ENCODE measurements at regions not wholly inside any gene's neighbourhood (a gene's known extent, or its start where the extent isn't known, plus 50 kb on each side); places are given as distances from the start of the nearest gene placed in this dataset.
"Not testable (repeated sequence)": the region's sequence is repeated elsewhere in the genome, so short reads cannot be mapped to it uniquely, and the experiment has no call there.

GRCh38 chr10:36526033-36526432 is 599.4 kb upstream of the ANKRD30A start:
- H2AFZ ChIP-seq (ENCODE audit: low read depth, low read length, poor library complexity, severe bottlenecking), result no peak overlapping the region
- H3K9ac ChIP-seq (ENCODE audit: low read length), result no peak overlapping the region
- H3K4me3 ChIP-seq (replicated peaks in 1 of 2; ENCODE audit: low read depth in 1 of 2, low read length in 2 of 2), result no peak overlapping the region
- H3K27ac ChIP-seq (ENCODE audit: low read depth, low read length), result no peak overlapping the region
- peaks cover 15 to 16% of the 10 kb centered on the region in 2 experiments; a peak in 2 of 4 replicates for H3K9me3 ChIP-seq (ENCODE audit: control insufficient read depth in 1 of 2, insufficient read depth in 1 of 2, low read depth in 1 of 2, low read length in 2 of 2)
- ChIA-PET RAD21 (ENCODE audit: low non-redundant PET in 1 of 2, low total read pairs in 2 of 2, uncharacterized antibody in 2 of 2, unreplicated experiment in 2 of 2) (no interaction called here), POLR2A (no interaction called here), CTCF (no interaction called here)
- no peaks in the 10 kb centered on the region for H4K20me1 ChIP-seq (ENCODE audit: insufficient read depth)
- TF ChIP-seq SP1 (IDR thresholded peaks at IDR 0.05; ENCODE audit: low read depth) (no peak), ZFX (IDR thresholded peaks at IDR 0.05) (no peak), ZBTB33 (IDR thresholded peaks at IDR 0.05; ENCODE audit: extremely low read depth, insufficient replicate concordance, low read length) (no peak), SIN3A (IDR thresholded peaks at IDR 0.05; ENCODE audit: low read depth) (no peak), CBX3 (IDR thresholded peaks at IDR 0.05; ENCODE audit: low read depth) (no peak), EZH2 (IDR thresholded peaks at IDR 0.05) (no peak), ZNF274 (IDR thresholded peaks at IDR 0.05; ENCODE audit: low read depth, low read length) (no peak)
- no peaks in the 10 kb centered on the region for H3K4me1 ChIP-seq (ENCODE audit: control insufficient read depth in 1 of 2, insufficient read depth in 2 of 2, low read length in 2 of 2)
- H3K36me3 ChIP-seq (ENCODE audit: control insufficient read depth in 1 of 2, insufficient read depth in 2 of 2, low read length in 2 of 2), result no peaks in the 10 kb centered on the region
- intact Hi-C loops (cut with micrococcal nuclease), result no loop called here
- H3K27me3 ChIP-seq (ENCODE audit: insufficient read depth, low read length), result no peaks in the 10 kb centered on the region
- H3K79me2 ChIP-seq (ENCODE audit: insufficient read depth, low read length), result no peaks in the 10 kb centered on the region
- H3K4me2 ChIP-seq (ENCODE audit: low read length), result no peak overlapping the region
- BruUV-seq (replicated peaks), result no TSS peak
- no peak for DNase-seq (ENCODE audit: low read depth, low spot score)
- no peak for ATAC-seq
- H3K9me2 ChIP-seq (ENCODE audit: insufficient read depth), result no peaks in the 10 kb centered on the region

- H4K20me1 ChIP-seq (ENCODE audit: insufficient read depth); H3K9ac ChIP-seq (ENCODE audit: low read length); H3K4me2 ChIP-seq (ENCODE audit: low read length); CTCF ChIA-PET; POLR2A ChIA-PET; H3K79me2 ChIP-seq (ENCODE audit: insufficient read depth, low read length); H3K36me3 ChIP-seq (ENCODE audit: control insufficient read depth in 1 of 2, insufficient read depth in 2 of 2, low read length in 2 of 2); H3K27ac ChIP-seq (ENCODE audit: low read depth, low read length); H2AFZ ChIP-seq (ENCODE audit: low read depth, low read length, poor library complexity, severe bottlenecking); RAD21 ChIA-PET (ENCODE audit: low non-redundant PET in 1 of 2, low total read pairs in 2 of 2, uncharacterized antibody in 2 of 2, unreplicated experiment in 2 of 2); intact Hi-C loops (cut with micrococcal nuclease); H3K27me3 ChIP-seq (ENCODE audit: insufficient read depth, low read length); H3K4me3 ChIP-seq (replicated peaks in 1 of 2; ENCODE audit: low read depth in 1 of 2, low read length in 2 of 2); ATAC-seq; BruUV-seq (replicated peaks); DNase-seq (ENCODE audit: low read depth, low spot score); H3K9me2 ChIP-seq (ENCODE audit: insufficient read depth); H3K4me1 ChIP-seq (ENCODE audit: control insufficient read depth in 1 of 2, insufficient read depth in 2 of 2, low read length in 2 of 2): not testable (repeated sequence)
- peaks cover 3 to 13% of the 10 kb centered on the region in 2 experiments; a peak in 2 of 4 replicates for H3K9me3 ChIP-seq (ENCODE audit: control insufficient read depth in 1 of 2, insufficient read depth in 1 of 2, low read depth in 1 of 2, low read length in 2 of 2)
These were observed 601.3 kb upstream of the ANKRD30A start for GRCh38 chr10:36524126-36524525.
